HepG2 (cell line): ENCODE measurements at regions not wholly inside any gene's neighbourhood (a gene's known extent, or its start where the extent isn't known, plus 50 kb on each side); places are given as distances from the start of the nearest gene placed in this dataset.

ENCODE experiments used
- ATAC-seq: fragments of 200-7000 bp; cut with Tn5 transposase; 3 replicates; pipeline ENCODE4 v1.9.1; 2020; ENCODE audit warnings: mild to moderate bottlenecking, moderate library complexity
- BruUV-seq: library from RNA; stranded (reverse); fragments of 400-500 nt; replicated peaks from 2 replicates; lab custom pipeline; 2021; lab: Mats Ljungman, UMichigan
- CTCF ChIA-PET: fragments of 300-600 bp; formaldehyde crosslinking; extraction: SDS; loops from one replicate; lab custom pipeline; 2021; ENCODE audit warnings: low total read pairs, inconsistent platforms, low intra/inter-chr PET ratio; lab: Yijun Ruan, JAX
- POLR2A ChIA-PET: fragments of 350-600 bp; sonication (Branson Sonifier 250); formaldehyde crosslinking; loops from one replicate; lab custom pipeline; 2020; ENCODE audit warnings: antibody characterized with exemption, inconsistent platforms; lab: Yijun Ruan, JAX
- DNase-seq: peaks from one replicate; pipeline ENCODE4 v3.0.0-alpha.2; 2015; ENCODE audit warnings: low spot score
- FAIRE-seq: peaks from 3 replicates; lab custom pipeline; 2011; peaks lifted over from hg19 to GRCh38; lab: Jason Lieb, UNC
- H2AFZ ChIP-seq: one replicate; pipeline ENCODE4 v1.6.1; 2011; ENCODE audit warnings: low read length, inconsistent platforms
- H3K27ac ChIP-seq: fragments of 300-600 bp; 3 replicates; pipeline ENCODE4 v1.8.0; 2011; ENCODE audit warnings: mixed run types, mild to moderate bottlenecking, mixed read lengths, low read length, inconsistent platforms; ENCODE audit not compliant: insufficient read depth; ENCODE audit errors: extremely low read length
- H3K27me3 ChIP-seq, 2 experiments: fragments of 200-600 bp in 1 of 2; 2 replicates in 1 of 2; 3 replicates in 1 of 2; pipeline versions ENCODE4 v1.6.0 to v1.8.0; 2011; ENCODE audit warnings: low read length in 2 of 2, mild to moderate bottlenecking in 2 of 2, moderate library complexity in 2 of 2, inconsistent platforms in 1 of 2; ENCODE audit not compliant: insufficient read depth in 2 of 2, control insufficient read depth in 1 of 2
- H3K36me3 ChIP-seq, 2 experiments: fragments of 200-600 bp in 1 of 2; replicated peaks in 1 of 2; 2 replicates in 1 of 2; 3 replicates in 1 of 2; pipeline versions ENCODE4 v1.5.1 to v1.8.0; 2011; ENCODE audit warnings: low read length in 2 of 2, inconsistent platforms in 1 of 2; ENCODE audit not compliant: insufficient read depth in 2 of 2, control insufficient read depth in 1 of 2
- H3K4me1 ChIP-seq: 2 replicates; pipeline ENCODE4 v1.5.1; 2012; ENCODE audit warnings: low read length, inconsistent platforms; ENCODE audit not compliant: insufficient read depth
- H3K4me2 ChIP-seq: 2 replicates; pipeline ENCODE4 v1.6.0; 2011; ENCODE audit warnings: low read depth, low read length, inconsistent platforms
- H3K4me3 ChIP-seq, 3 experiments: fragments of 200-600 bp in 1 of 3; sonication (generic), shearing (Covaris generic) in 1 of 3; replicated peaks in 1 of 3; 2 replicates each; pipeline ENCODE4 v1.5.1; 2011 to 2016; ENCODE audit warnings: low read length in 3 of 3, inconsistent platforms in 2 of 3, low read depth in 2 of 3, mild to moderate bottlenecking in 2 of 3, control low read depth in 1 of 3, mixed read lengths in 1 of 3; ENCODE audit not compliant: insufficient read depth in 1 of 3
- H3K79me2 ChIP-seq: one replicate; pipeline ENCODE4 v1.6.1; 2011; ENCODE audit warnings: low read length, inconsistent platforms; ENCODE audit not compliant: insufficient read depth
- H3K9ac ChIP-seq: 2 replicates; pipeline ENCODE4 v1.6.0; 2011; ENCODE audit warnings: mild to moderate bottlenecking, low read depth, low read length, inconsistent platforms; ENCODE audit not compliant: insufficient read depth
- H3K9me3 ChIP-seq: 2 replicates; pipeline ENCODE4 v1.5.1; 2012; ENCODE audit warnings: mild to moderate bottlenecking, low read length
- H4K20me1 ChIP-seq: 2 replicates; pipeline ENCODE4 v1.6.0; 2011; ENCODE audit warnings: inconsistent platforms, mild to moderate bottlenecking, low read length, moderate library complexity; ENCODE audit not compliant: insufficient read depth
- CC2D1A ChIP-seq: sonication (generic); formaldehyde crosslinking; IDR thresholded peaks from 2 replicates; pipeline ENCODE4 v1.8.1; 2023; ENCODE audit warnings: mild to moderate bottlenecking, missing genetic modification reagents
- HIVEP1 ChIP-seq: sonication (generic); formaldehyde crosslinking; IDR thresholded peaks from 2 replicates; pipeline ENCODE4 v1.4.0; 2020; ENCODE audit warnings: mild to moderate bottlenecking, missing genetic modification reagents
- KDM3A ChIP-seq: IDR thresholded peaks from 2 replicates; pipeline ENCODE4 v1.6.1; 2018; ENCODE audit warnings: low read depth, missing compliant biosample characterization
- PCBP2 ChIP-seq: fragments of 200-400 bp; formaldehyde crosslinking; optimal IDR thresholded peaks from 2 replicates; pipeline ENCODE3; 2018; ENCODE audit warnings: low read length, low read depth; ENCODE audit not compliant: poor library complexity, severe bottlenecking
- RAD51 ChIP-seq: fragments of 450-650 bp; IDR thresholded peaks from 2 replicates; pipeline ENCODE4 v1.6.1; 2016; ENCODE audit warnings: borderline replicate concordance
- RXRA ChIP-seq: sonication (generic); formaldehyde crosslinking; IDR thresholded peaks from 2 replicates; pipeline ENCODE4 v1.5.1; 2020; ENCODE audit warnings: missing genetic modification reagents
- SP140L ChIP-seq: sonication (generic); formaldehyde crosslinking; IDR thresholded peaks from 2 replicates; pipeline ENCODE4 v1.4.0; 2020; ENCODE audit warnings: missing genetic modification reagents, borderline replicate concordance
- ZEB1 ChIP-seq: IDR thresholded peaks from 2 replicates; pipeline ENCODE4 v1.6.1; 2012; ENCODE audit warnings: mild to moderate bottlenecking, low read depth, inconsistent platforms; ENCODE audit not compliant: insufficient replicate concordance
- ZMYM3 ChIP-seq: sonication (generic); formaldehyde crosslinking; IDR thresholded peaks from 2 replicates; pipeline ENCODE4 v1.5.1; 2020; ENCODE audit warnings: mild to moderate bottlenecking, missing genetic modification reagents
- ZNF101 ChIP-seq: sonication (generic); formaldehyde crosslinking; IDR thresholded peaks from 2 replicates; pipeline ENCODE4 v1.4.0; 2020; ENCODE audit warnings: mild to moderate bottlenecking, low read depth, missing genetic modification reagents, borderline replicate concordance
- ZNF3 ChIP-seq: IDR thresholded peaks from 2 replicates; pipeline ENCODE4 v1.7.0; 2017; ENCODE audit warnings: inconsistent platforms
- ZSCAN21 ChIP-seq: sonication (generic); formaldehyde crosslinking; IDR thresholded peaks from 2 replicates; pipeline ENCODE4 v1.8.0; 2022; ENCODE audit warnings: mild to moderate bottlenecking, missing genetic modification reagents, moderate library complexity, borderline replicate concordance
- WGBS: methylation state at CpG from one replicate; pipeline ENCODE4 v1.1.6; 2017; ENCODE audit warnings: low lambda C conversion rate; 5-methylcytosine and 5-hydroxymethylcytosine counted together
- in situ Hi-C: cut with HindIII; loops from 2 replicates; pipeline ENCODE4 v1.10.0; 2017; ENCODE audit warnings: low pct_unique_long_range_greater_than_20kb; ENCODE audit not compliant: extremely low pct_ligation_motif_present
- intact Hi-C: fragments of 100-400 bp; cut with micrococcal nuclease; formaldehyde crosslinking; loops from one replicate; pipeline ENCODE4 v1.10.0; 2022; ENCODE audit not compliant: unreplicated experiment
- TF ChIP-seq, protein P1 (sequence below): sonication (generic); formaldehyde crosslinking; IDR thresholded peaks from 2 replicates; pipeline ENCODE4 v1.4.0; 2020; ENCODE audit warnings: missing genetic modification reagents
- TF ChIP-seq, protein P2 (sequence below): sonication (generic); formaldehyde crosslinking; IDR thresholded peaks from 2 replicates; pipeline ENCODE4 v1.4.0; 2020; ENCODE audit warnings: missing genetic modification reagents, low read depth, mild to moderate bottlenecking, borderline replicate concordance
- TF ChIP-seq, protein P3 (sequence below): sonication (generic); formaldehyde crosslinking; IDR thresholded peaks from 2 replicates; pipeline ENCODE4 v1.5.0; 2020; ENCODE audit warnings: missing genetic modification reagents, mild to moderate bottlenecking, borderline replicate concordance
- TF ChIP-seq, protein P4 (sequence below): sonication (generic); formaldehyde crosslinking; IDR thresholded peaks from 2 replicates; pipeline ENCODE4 v1.5.1; 2020; ENCODE audit warnings: mild to moderate bottlenecking, missing genetic modification reagents, moderate library complexity
- TF ChIP-seq, protein P5 (sequence below): sonication (generic); formaldehyde crosslinking; IDR thresholded peaks from 2 replicates; pipeline ENCODE4 v1.8.0; 2022; ENCODE audit warnings: mild to moderate bottlenecking, missing genetic modification reagents; ENCODE audit not compliant: insufficient replicate concordance

DNA sequence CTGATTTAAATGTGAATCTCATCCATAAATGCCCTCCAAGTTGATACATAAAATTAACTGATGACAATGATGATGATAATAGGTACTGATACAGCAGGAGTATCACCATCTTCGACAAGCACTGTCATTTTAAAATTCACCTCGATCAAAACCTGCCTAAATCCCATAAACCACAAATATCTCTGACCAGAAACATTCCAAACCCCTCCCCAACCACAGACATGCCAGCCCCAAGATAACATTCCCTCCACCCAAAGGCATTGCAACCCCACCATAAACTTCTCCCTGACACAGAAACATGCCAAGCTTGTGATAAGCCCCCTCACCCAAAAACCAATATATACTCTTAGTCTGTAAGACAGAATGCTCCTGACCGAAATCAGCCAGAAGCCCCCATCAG is 63.7 kb upstream of the WDFY3 start:
- no peaks in the 10 kb centered on the region for H3K27me3 ChIP-seq
- in situ Hi-C loops (no loop called here), intact Hi-C loops (no loop called here)
- no peak overlapping the region for H2AFZ ChIP-seq
- TF ChIP-seq, protein P1, sequence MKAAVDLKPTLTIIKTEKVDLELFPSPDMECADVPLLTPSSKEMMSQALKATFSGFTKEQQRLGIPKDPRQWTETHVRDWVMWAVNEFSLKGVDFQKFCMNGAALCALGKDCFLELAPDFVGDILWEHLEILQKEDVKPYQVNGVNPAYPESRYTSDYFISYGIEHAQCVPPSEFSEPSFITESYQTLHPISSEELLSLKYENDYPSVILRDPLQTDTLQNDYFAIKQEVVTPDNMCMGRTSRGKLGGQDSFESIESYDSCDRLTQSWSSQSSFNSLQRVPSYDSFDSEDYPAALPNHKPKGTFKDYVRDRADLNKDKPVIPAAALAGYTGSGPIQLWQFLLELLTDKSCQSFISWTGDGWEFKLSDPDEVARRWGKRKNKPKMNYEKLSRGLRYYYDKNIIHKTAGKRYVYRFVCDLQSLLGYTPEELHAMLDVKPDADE (CRISPR knock-in tag): no peak
- TF ChIP-seq, protein P2, sequence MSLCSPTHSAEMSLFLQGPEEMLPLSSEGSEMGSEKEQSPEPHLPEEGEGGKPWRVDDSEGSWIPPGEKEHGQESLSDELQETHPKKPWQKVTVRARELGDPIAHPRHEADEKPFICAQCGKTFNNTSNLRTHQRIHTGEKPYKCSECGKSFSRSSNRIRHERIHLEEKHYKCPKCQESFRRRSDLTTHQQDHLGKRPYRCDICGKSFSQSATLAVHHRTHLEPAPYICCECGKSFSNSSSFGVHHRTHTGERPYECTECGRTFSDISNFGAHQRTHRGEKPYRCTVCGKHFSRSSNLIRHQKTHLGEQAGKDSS (CRISPR knock-in tag): no peak
- no peak for TF ChIP-seq ZEB1
- TF ChIP-seq SP140L: no peak
- no peak for TF ChIP-seq ZMYM3
- TF ChIP-seq, protein P3, sequence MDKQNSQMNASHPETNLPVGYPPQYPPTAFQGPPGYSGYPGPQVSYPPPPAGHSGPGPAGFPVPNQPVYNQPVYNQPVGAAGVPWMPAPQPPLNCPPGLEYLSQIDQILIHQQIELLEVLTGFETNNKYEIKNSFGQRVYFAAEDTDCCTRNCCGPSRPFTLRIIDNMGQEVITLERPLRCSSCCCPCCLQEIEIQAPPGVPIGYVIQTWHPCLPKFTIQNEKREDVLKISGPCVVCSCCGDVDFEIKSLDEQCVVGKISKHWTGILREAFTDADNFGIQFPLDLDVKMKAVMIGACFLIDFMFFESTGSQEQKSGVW (CRISPR knock-in tag): no peak
- no peak for TF ChIP-seq CC2D1A
- no peak for TF ChIP-seq ZNF3 (CRISPR knock-in tag)
- TF ChIP-seq, protein P4, sequence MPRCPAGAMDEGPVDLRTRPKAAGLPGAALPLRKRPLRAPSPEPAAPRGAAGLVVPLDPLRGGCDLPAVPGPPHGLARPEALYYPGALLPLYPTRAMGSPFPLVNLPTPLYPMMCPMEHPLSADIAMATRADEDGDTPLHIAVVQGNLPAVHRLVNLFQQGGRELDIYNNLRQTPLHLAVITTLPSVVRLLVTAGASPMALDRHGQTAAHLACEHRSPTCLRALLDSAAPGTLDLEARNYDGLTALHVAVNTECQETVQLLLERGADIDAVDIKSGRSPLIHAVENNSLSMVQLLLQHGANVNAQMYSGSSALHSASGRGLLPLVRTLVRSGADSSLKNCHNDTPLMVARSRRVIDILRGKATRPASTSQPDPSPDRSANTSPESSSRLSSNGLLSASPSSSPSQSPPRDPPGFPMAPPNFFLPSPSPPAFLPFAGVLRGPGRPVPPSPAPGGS (CRISPR knock-in tag): no peak
- TF ChIP-seq, protein P5, sequence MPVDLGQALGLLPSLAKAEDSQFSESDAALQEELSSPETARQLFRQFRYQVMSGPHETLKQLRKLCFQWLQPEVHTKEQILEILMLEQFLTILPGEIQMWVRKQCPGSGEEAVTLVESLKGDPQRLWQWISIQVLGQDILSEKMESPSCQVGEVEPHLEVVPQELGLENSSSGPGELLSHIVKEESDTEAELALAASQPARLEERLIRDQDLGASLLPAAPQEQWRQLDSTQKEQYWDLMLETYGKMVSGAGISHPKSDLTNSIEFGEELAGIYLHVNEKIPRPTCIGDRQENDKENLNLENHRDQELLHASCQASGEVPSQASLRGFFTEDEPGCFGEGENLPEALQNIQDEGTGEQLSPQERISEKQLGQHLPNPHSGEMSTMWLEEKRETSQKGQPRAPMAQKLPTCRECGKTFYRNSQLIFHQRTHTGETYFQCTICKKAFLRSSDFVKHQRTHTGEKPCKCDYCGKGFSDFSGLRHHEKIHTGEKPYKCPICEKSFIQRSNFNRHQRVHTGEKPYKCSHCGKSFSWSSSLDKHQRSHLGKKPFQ: no peak
- TF ChIP-seq HIVEP1 (CRISPR knock-in tag): no peak
- TF ChIP-seq ZNF101 (CRISPR knock-in tag): no peak
- no peak for TF ChIP-seq PCBP2
- TF ChIP-seq KDM3A (CRISPR knock-in tag): no peak
- TF ChIP-seq ZSCAN21 (CRISPR knock-in tag): no peak
- no peak for TF ChIP-seq RAD51
- no peak for TF ChIP-seq RXRA (CRISPR knock-in tag)
- DNase-seq (no peak), ATAC-seq (no peak), FAIRE-seq (no peak)
- CTCF ChIA-PET: no interaction called here
- H3K79me2 ChIP-seq: no peaks in the 10 kb centered on the region
- H3K9me3 ChIP-seq: no peaks in the 10 kb centered on the region
- H3K9ac ChIP-seq: no peak overlapping the region
- POLR2A ChIA-PET: no interaction called here
- no peaks in the 10 kb centered on the region for H4K20me1 ChIP-seq
- no TSS peak for BruUV-seq
- no peaks in the 10 kb centered on the region for H3K36me3 ChIP-seq
- H3K4me2 ChIP-seq: no peak overlapping the region
- WGBS: 38% methylated on average over 3 of the region's 3 CpGs
- H3K4me3 ChIP-seq: no peak overlapping the region
- H3K27ac ChIP-seq: no peak overlapping the region
- no peaks in the 10 kb centered on the region for H3K4me1 ChIP-seq
